ENCODE measurements at regions not wholly inside any gene's neighbourhood (a gene's known extent, or its start where the extent isn't known, plus 50 kb on each side); places are given as distances from the start of the nearest gene placed in this dataset.

DNA sequence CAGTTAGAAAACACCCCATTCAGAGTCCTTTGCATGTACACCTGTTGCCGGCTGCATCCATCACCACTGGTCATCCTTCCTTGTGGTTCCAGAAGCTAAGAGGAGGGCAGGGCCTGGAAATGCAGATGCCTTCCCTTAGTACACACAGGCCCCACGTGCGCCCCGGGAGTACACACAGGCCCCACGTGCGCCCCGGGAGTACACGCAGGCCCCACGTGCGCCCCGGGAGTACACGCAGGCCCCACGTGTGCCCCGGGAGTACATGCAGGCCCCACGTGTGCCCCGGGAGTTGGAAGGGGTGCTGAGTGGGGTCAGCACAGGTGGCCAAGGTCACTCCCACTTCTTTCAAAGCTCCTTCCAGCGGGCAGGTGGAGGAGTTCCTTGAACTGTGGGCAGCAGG, 1141.9 kb downstream of the BRD1 start:
- TF ChIP-seq POLR2A (IDR thresholded peaks at IDR 0.05): no peak
- TF ChIP-seq, protein P1, sequence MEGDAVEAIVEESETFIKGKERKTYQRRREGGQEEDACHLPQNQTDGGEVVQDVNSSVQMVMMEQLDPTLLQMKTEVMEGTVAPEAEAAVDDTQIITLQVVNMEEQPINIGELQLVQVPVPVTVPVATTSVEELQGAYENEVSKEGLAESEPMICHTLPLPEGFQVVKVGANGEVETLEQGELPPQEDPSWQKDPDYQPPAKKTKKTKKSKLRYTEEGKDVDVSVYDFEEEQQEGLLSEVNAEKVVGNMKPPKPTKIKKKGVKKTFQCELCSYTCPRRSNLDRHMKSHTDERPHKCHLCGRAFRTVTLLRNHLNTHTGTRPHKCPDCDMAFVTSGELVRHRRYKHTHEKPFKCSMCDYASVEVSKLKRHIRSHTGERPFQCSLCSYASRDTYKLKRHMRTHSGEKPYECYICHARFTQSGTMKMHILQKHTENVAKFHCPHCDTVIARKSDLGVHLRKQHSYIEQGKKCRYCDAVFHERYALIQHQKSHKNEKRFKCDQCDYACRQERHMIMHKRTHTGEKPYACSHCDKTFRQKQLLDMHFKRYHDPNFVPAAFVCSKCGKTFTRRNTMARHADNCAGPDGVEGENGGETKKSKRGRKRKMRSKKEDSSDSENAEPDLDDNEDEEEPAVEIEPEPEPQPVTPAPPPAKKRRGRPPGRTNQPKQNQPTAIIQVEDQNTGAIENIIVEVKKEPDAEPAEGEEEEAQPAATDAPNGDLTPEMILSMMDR (IDR thresholded peaks at IDR 0.05): no peak

GRCh38 chr22:48683640-48684039, 1144.0 kb downstream of the BRD1 start:
- TF ChIP-seq, protein P1 (IDR thresholded peaks at IDR 0.05): no peak
- TF ChIP-seq POLR2A (IDR thresholded peaks at IDR 0.05): no peak
- no peak for DNase-seq
- H3K4me3 ChIP-seq: no peak overlapping the region
- no peaks in the 10 kb centered on the region for H3K27me3 ChIP-seq
- no peaks in the 10 kb centered on the region for H3K36me3 ChIP-seq (replicated peaks in 1 of 2)
- WGBS, 4 donors: 79 to 87% (median 82%) methylated on average over 9 of the region's 9 CpGs
- no peak overlapping the region for H3K27ac ChIP-seq
- intact Hi-C loops (cut with DNase I): no loop called here
- no peaks in the 10 kb centered on the region for H3K9me3 ChIP-seq (replicated peaks in 1 of 3)
- H3K4me1 ChIP-seq (replicated peaks in 1 of 2): no peaks in the 10 kb centered on the region

More for the DNA sequence above, 1141.9 kb downstream of the BRD1 start:
- WGBS, 4 donors: 94 to 100% (median 96%) methylated on average over 1 to 17 of the region's 17 CpGs
- Histone ChIP-seq H3K4me3 (no peak overlapping the region), H3K36me3 (replicated peaks in 1 of 2) (no peaks in the 10 kb centered on the region), H3K4me1 (replicated peaks in 1 of 2) (no peaks in the 10 kb centered on the region), H3K9me3 (replicated peaks in 1 of 3) (no peaks in the 10 kb centered on the region), H3K27ac (no peak overlapping the region), H3K27me3 (no peaks in the 10 kb centered on the region)
- intact Hi-C loops (cut with DNase I): no loop called here
- DNase-seq: no peak

DNA sequence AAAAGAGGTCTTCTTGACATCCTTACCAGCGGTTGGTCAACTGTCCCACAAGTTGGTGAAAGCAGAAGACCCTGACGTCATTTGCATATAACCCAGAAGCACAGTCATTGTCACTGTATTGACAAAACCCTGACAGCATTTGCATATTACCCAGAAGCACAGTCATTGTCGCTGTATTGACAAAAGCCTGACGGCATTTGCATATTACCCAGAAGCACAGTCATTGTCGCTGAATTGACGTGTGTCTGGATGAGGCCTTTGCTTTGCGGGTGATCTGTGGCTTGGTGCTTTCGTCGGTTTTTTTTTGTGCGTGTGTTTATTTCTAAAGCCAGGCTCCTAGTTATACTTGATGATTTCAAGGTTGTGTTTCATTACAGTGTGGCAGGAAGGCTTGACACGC, 1145.2 kb downstream of the BRD1 start:
- 71 to 87% (median 78%) methylated on average over 11 of the region's 11 CpGs for WGBS, 4 donors
- Histone ChIP-seq H3K4me3 (no peak overlapping the region), H3K9me3 (replicated peaks in 1 of 3) (no peaks in the 10 kb centered on the region), H3K36me3 (replicated peaks in 1 of 2) (no peaks in the 10 kb centered on the region), H3K27ac (no peak overlapping the region), H3K27me3 (no peaks in the 10 kb centered on the region), H3K4me1 (replicated peaks in 1 of 2) (no peaks in the 10 kb centered on the region)
- intact Hi-C loops (cut with DNase I): no loop called here
- TF ChIP-seq, protein P1 (IDR thresholded peaks at IDR 0.05): no peak
- TF ChIP-seq POLR2A (IDR thresholded peaks at IDR 0.05): no peak
- DNase-seq: no peak

DNA sequence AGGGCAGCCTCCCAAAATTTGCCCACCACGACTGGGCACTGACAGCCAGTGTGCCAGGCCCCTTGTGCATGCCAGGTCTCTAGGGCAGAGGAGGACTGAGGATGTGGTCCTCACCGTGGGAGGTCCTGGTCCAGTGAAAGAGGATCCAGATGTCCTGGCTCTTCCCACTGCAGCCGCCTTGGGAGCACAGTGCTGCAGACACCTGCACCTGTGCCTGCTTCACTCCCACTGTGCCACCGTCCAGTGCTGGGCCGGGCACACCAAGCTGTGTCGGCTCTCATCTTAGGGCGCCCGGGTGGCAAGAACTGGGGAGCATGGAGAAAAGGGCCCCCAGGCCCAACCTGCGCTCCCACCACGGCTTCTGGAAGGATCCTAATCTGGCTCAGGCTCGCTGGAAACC, 1147.1 kb downstream of the BRD1 start:
- intact Hi-C loops (cut with DNase I): no loop called here
- WGBS, 4 donors: 57 to 72% (median 65%) methylated on average over 3 to 11 of the region's 11 CpGs
- Histone ChIP-seq H3K4me3 (no peak overlapping the region), H3K4me1 (replicated peaks in 1 of 2) (no peaks in the 10 kb centered on the region), H3K9me3 (replicated peaks in 1 of 3) (no peaks in the 10 kb centered on the region), H3K27ac (no peak overlapping the region), H3K36me3 (replicated peaks in 1 of 2) (no peaks in the 10 kb centered on the region), H3K27me3 (no peaks in the 10 kb centered on the region)
- TF ChIP-seq, protein P1 (IDR thresholded peaks at IDR 0.05): no peak
- no peak for TF ChIP-seq POLR2A (IDR thresholded peaks at IDR 0.05)
- no peak for DNase-seq

Data from adrenal gland (tissue), 9 donors.